ENCODE measurements at regions not wholly inside any gene's neighbourhood (a gene's known extent, or its start where the extent isn't known, plus 50 kb on each side); places are given as distances from the start of the nearest gene placed in this dataset.
"Not testable (repeated sequence)": the region's sequence is repeated elsewhere in the genome, so short reads cannot be mapped to it uniquely, and the experiment has no call there.

- Mint-ChIP-seq H3K4me3 (no peak overlapping the region), H3K27ac (no peak overlapping the region), H3K4me1 (no peaks in the 10 kb centered on the region), H3K27me3 (peaks cover 3% of the 10 kb centered on the region), H3K36me3 (no peaks in the 10 kb centered on the region), H3K9me3 (no peaks in the 10 kb centered on the region)
These were observed 55.1 kb upstream of the STARD13 start for GRCh38 chr13:33340631-33341030.

DNA sequence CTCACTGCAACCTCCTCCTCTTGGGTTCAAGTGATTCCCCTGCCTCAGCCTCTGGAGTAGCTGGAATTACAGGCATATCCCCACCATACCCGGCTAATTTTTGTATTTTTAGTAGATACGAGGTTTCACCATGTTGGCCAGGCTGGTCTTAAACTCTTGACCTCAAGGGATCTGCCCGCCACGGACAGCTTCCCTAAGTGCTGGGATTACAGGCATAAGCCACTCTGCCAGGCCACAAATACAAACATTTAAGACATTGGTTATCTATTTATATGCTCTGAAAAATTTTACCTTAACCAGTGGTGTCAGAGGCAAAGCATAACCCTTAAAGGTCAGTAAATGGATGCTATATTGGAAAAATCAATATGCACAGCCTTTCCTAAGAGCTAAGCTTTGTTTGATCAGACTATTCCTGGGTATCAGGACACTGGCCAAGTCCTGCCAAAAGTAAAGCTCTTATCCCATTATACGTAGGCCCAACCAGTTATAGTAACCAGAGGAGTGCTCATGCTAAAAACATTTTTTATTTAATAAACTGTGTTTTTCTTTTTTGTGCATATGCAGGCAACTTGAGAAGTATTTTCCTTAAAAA lies 56.4 kb upstream of the STARD13 start:
- Mint-ChIP-seq H3K27me3 (peaks cover 6% of the 10 kb centered on the region), H3K9me3 (no peaks in the 10 kb centered on the region), H3K36me3 (no peaks in the 10 kb centered on the region), H3K27ac (no peak overlapping the region), H3K4me1 (no peaks in the 10 kb centered on the region), H3K4me3 (no peak overlapping the region)

DNA sequence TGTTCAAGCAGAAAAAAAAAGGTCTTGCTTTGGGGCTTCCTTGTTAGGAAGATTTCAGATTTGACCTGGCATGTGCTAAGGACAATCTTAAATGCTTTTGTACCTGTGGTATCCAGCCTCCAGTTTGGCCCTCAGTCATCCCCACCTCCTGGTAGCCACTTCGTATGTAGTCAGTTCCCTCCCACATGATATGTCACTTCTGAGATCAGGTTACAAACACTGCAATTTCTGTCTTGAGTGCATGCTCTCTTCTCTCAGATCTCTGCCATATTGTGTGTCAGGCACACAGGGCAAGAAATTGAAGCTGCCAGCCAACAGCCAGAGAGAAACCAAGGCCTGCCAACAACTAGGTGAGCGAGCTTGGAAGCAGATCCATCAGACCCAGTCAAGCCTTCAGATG lies 60.3 kb upstream of the STARD13 start:
- Mint-ChIP-seq H3K27ac (no peak overlapping the region), H3K4me1 (peaks cover 3% of the 10 kb centered on the region), H3K36me3 (peaks cover 2% of the 10 kb centered on the region), H3K27me3 (peaks cover 22% of the 10 kb centered on the region), H3K9me3 (no peaks in the 10 kb centered on the region), H3K4me3 (no peak overlapping the region)

DNA sequence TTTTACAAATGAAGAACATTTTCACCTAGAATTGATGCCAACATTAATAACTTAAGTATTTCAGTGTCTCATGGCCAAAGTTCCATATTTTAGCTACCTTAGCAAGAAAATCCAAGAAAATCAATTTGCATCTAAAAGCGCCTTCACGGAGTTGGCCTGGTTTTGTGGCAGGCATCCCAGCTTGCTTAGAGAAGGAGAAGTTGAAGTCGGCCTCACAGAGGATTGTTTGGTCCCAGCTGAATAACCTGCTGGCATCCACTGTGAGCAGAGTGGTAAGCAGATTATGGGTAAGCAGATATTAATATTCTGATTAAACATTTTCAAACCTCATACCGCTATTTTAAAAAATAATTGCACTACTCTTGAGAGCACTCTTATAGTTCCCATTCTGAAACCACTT lies 62.3 kb upstream of the STARD13 start:
- Mint-ChIP-seq H3K36me3 (peaks cover 2% of the 10 kb centered on the region), H3K27ac (no peak overlapping the region), H3K27me3 (peaks cover 31% of the 10 kb centered on the region), H3K4me1 (peaks cover 4% of the 10 kb centered on the region), H3K4me3 (no peak overlapping the region), H3K9me3 (no peaks in the 10 kb centered on the region)

DNA sequence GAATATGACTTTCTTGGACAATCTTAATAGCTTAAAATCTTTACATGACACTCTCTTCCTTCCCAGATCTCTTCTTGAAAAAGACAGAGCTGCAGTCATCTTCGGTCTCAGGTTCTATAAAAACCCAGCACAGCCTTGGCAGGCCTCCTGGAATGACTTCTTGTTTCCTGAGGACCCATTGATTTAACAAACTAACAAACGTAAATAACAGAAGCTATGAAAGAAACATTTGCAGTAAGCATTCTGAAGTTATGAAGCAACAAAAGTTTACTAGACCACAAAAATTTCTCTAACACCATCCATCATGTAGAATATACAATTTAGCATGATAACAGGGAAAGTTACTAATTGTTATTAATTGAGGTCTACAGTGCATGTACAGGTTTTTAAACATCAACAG lies 62.8 kb upstream of the STARD13 start:
- no peak overlapping the region for H3K27ac Mint-ChIP-seq
- H3K4me3 Mint-ChIP-seq: no peak overlapping the region
- no peaks in the 10 kb centered on the region for H3K9me3 Mint-ChIP-seq
- peaks cover 4% of the 10 kb centered on the region for H3K4me1 Mint-ChIP-seq
- H3K36me3 Mint-ChIP-seq: peaks cover 2% of the 10 kb centered on the region
- H3K27me3 Mint-ChIP-seq: peaks cover 36% of the 10 kb centered on the region

GRCh38 chr13:33349288-33349985 lies 63.9 kb upstream of the STARD13 start:
- Mint-ChIP-seq H3K4me3 (no peak overlapping the region), H3K27me3 (peaks cover 43% of the 10 kb centered on the region)

GRCh38 chr13:33349986-33350826 lies 64.7 kb upstream of the STARD13 start:
- no peak overlapping the region for H3K27ac Mint-ChIP-seq
- H3K27me3 Mint-ChIP-seq: peaks cover 43% of the 10 kb centered on the region
- no peak overlapping the region for H3K4me3 Mint-ChIP-seq
- H3K36me3 Mint-ChIP-seq: peaks cover 2% of the 10 kb centered on the region
- no peaks in the 10 kb centered on the region for H3K9me3 Mint-ChIP-seq
- peaks cover 4% of the 10 kb centered on the region for H3K4me1 Mint-ChIP-seq

More at GRCh38 chr13:33349288-33349985, 63.9 kb upstream of the STARD13 start:
- Mint-ChIP-seq H3K36me3 (peaks cover 2% of the 10 kb centered on the region), H3K27ac (no peak overlapping the region), H3K9me3 (no peaks in the 10 kb centered on the region), H3K4me1 (peaks cover 4% of the 10 kb centered on the region)

- H3K4me1 Mint-ChIP-seq: peaks cover 4% of the 10 kb centered on the region
- H3K27me3 Mint-ChIP-seq: peaks cover 46% of the 10 kb centered on the region
- H3K27ac Mint-ChIP-seq: no peak overlapping the region
- no peak overlapping the region for H3K4me3 Mint-ChIP-seq
- no peaks in the 10 kb centered on the region for H3K9me3 Mint-ChIP-seq
- peaks cover 2% of the 10 kb centered on the region for H3K36me3 Mint-ChIP-seq
These were observed 65.8 kb upstream of the STARD13 start for GRCh38 chr13:33351319-33351718.

- Mint-ChIP-seq H3K27ac (no peak overlapping the region), H3K27me3 (peaks cover 49% of the 10 kb centered on the region), H3K36me3 (peaks cover 2% of the 10 kb centered on the region), H3K4me3 (no peak overlapping the region), H3K4me1 (peaks cover 4% of the 10 kb centered on the region), H3K9me3 (no peaks in the 10 kb centered on the region)
These were observed 66.5 kb upstream of the STARD13 start for GRCh38 chr13:33352041-33352440.

GRCh38 chr13:33352526-33352925 lies 67.0 kb upstream of the STARD13 start:
- Mint-ChIP-seq H3K4me1 (peaks cover 4% of the 10 kb centered on the region), H3K27me3 (peaks cover 49% of the 10 kb centered on the region), H3K9me3 (no peaks in the 10 kb centered on the region), H3K27ac (no peak overlapping the region), H3K4me3 (no peak overlapping the region), H3K36me3 (peaks cover 2% of the 10 kb centered on the region)

DNA sequence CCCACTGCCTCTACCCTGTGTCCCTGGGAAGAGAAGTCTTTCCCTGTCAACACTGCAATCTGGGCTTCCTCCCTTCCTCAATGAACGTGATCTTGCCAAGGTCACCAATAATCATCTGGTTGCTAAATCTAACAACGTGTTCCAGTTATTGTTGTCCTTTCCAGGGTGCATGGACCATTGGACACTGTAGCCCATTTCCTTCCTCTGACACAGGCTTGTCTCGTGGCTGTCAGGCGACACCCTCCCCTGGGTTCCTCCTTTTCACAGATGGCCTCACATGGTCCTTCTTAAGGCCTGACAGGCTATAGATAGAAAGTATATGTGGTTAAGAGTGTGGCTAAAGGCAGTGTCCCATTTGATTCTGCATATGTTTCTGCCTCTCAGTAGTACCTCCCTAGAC lies 67.7 kb upstream of the STARD13 start:
- Mint-ChIP-seq H3K36me3 (peaks cover 2% of the 10 kb centered on the region), H3K9me3 (no peaks in the 10 kb centered on the region), H3K27ac (peak overlapping the region; percentile 8), H3K27me3 (peaks cover 49% of the 10 kb centered on the region), H3K4me1 (peaks cover 4% of the 10 kb centered on the region), H3K4me3 (no peak overlapping the region)

DNA sequence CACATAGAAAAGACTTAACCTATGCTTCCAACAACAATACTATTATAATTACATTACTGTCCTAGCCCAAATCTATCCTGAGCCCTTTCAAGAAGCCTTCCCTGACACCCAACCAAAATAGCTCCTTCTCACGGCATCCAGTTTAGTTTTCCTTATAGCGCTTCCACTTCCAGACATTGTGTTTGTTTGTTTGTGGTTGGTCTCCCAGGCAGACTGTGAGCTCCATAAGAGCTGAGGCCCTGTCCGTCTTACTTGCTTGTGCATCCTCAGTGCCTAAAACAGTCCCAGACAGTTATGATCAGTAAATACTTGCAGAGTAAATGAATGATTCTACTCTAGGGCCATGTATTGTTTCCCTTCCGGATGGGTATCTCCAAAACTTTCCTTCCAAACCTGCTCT lies 68.1 kb upstream of the STARD13 start:
- Mint-ChIP-seq H3K4me3 (no peak overlapping the region), H3K27me3 (peaks cover 47% of the 10 kb centered on the region), H3K9me3 (no peaks in the 10 kb centered on the region), H3K4me1 (peaks cover 4% of the 10 kb centered on the region), H3K27ac (no peak overlapping the region), H3K36me3 (peaks cover 2% of the 10 kb centered on the region)

DNA sequence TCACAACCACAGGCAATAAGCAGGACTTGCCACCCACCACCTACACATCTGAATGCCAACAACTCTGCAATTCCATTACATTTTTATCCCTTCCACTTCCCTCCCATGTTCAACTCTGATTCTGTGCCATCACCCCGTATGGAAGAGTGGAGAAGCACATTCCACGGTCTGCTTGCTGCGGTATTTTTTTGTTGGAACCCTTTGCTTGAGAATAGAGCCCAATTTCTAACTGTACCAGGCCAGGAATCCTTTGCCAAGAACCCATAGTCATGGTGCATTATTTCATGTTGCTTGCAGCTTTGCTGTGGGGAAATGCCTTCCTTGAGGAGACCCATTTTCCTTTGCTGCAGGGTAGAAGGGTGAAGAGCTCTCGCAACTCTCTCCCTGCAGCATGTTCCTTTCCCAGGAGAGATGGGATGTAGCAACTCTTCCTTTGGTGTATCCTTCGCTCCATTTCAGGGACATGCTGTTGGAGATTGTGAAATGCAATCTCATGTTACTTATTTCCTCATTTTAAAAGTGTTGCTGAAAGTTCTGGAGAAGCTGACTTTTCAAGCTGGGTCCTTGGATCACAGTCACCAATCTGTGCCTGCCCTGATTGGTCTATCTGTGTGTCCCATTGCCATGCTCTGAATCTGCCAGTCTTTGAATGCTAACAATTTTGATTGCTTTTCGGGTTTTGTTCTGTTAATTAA lies 69.8 kb upstream of the STARD13 start:
- H3K27ac Mint-ChIP-seq: no peak overlapping the region
- H3K4me3 Mint-ChIP-seq: no peak overlapping the region

DNA sequence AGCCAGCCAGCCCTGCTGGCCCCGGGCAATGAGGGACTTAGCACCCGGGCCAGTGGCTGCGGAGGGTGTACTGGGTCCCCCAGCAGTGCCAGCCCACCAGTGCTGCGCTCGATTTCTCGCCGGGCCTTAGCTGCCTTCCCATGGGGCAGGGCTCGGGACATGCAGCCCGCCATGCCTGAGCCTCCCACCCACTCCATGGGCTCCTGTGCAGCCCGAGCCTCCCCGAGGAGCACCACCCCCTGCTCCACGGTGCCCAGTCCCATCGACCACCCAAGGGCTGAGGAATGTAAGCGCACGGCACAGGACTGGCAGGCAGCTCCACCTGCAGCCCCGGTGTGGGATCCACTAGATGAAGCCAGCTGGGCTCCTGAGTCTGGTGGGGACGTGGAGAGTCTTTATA lies 72.5 kb upstream of the STARD13 start:
- peaks cover 25% of the 10 kb centered on the region for H3K27me3 Mint-ChIP-seq
- H3K4me3 Mint-ChIP-seq, H3K27ac Mint-ChIP-seq, H3K4me1 Mint-ChIP-seq, H3K36me3 Mint-ChIP-seq, H3K9me3 Mint-ChIP-seq: not testable (repeated sequence)

More for the DNA sequence above, 69.8 kb upstream of the STARD13 start:
- Mint-ChIP-seq H3K4me1 (peaks cover 4% of the 10 kb centered on the region), H3K27me3 (peaks cover 39% of the 10 kb centered on the region), H3K36me3 (peaks cover 2% of the 10 kb centered on the region), H3K9me3 (no peaks in the 10 kb centered on the region)

DNA sequence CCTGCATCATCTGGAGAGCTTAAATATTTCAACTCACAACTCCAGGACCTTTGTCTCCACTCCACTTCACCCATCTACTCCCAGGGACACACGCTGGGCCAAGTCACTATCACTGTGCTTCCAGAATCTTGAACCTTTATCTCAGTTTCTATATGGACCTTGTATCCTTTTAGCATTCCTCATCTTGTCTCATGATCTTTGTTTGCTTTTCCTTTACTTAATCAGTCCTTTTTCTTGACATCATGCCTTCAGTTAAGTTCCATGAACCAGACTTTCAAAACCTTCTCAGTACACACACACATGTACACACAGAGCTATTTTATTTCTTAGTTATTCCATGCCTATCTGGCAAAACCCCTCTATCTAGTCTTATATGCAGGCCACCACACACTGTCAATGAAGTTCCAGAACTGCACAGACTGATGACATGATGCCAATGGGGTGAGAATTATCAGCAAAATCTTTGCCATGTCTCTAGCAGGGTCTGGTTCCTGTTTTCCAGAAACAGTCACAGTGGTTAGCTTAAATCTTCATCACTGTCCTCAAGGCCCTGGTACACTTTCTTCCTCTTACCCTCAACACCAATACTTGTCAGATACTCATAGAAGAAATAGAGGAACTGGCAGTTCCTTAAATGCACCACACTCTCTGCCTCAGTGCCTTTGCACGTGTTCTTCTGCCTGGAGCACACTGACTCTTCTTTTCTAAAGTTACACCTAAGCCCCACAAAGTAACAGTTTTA lies 77.6 kb upstream of the STARD13 start:
- H3K27ac Mint-ChIP-seq: no peak overlapping the region

More for the DNA sequence above, 77.6 kb upstream of the STARD13 start:
- Mint-ChIP-seq H3K36me3 (no peaks in the 10 kb centered on the region), H3K27me3 (peaks cover 7% of the 10 kb centered on the region), H3K4me3 (no peak overlapping the region), H3K9me3 (peaks cover 5% of the 10 kb centered on the region), H3K4me1 (peaks cover 7% of the 10 kb centered on the region)
